K562 (cell line): ENCODE measurements at regions not wholly inside any gene's neighbourhood (a gene's known extent, or its start where the extent isn't known, plus 50 kb on each side); places are given as distances from the start of the nearest gene placed in this dataset.

Source experiments
- BRF2 ChIP-seq: IDR thresholded peaks from 3 replicates; pipeline ENCODE4 v1.6.1; 2011; ENCODE audit warnings: borderline replicate concordance, mild to moderate bottlenecking; ENCODE audit not compliant: insufficient read length, insufficient read depth
- CBFA2T3 ChIP-seq: fragments of 450-650 bp; IDR thresholded peaks from 2 replicates; pipeline ENCODE4 v1.6.1; 2017
- CCAR2 ChIP-seq: fragments of 200-400 bp; formaldehyde crosslinking; IDR thresholded peaks from 2 replicates; pipeline ENCODE4 v1.6.1; 2017; ENCODE audit warnings: mild to moderate bottlenecking, low read depth, low read length
- FOXK1 ChIP-seq: sonication (generic); formaldehyde crosslinking; IDR thresholded peaks from 2 replicates; pipeline ENCODE4 v1.8.0; 2022; ENCODE audit warnings: missing genetic modification reagents, mild to moderate bottlenecking, borderline replicate concordance
- HNRNPK ChIP-seq: fragments of 200-400 bp; formaldehyde crosslinking; IDR thresholded peaks from one replicate; pipeline ENCODE4 v1.6.1; 2018; ENCODE audit warnings: mild to moderate bottlenecking, low read depth, low read length; ENCODE audit not compliant: poor library complexity, severe bottlenecking
- NCOA6 ChIP-seq: fragments of 450-650 bp; IDR thresholded peaks from 2 replicates; pipeline ENCODE4 v1.6.1; 2017; ENCODE audit warnings: mild to moderate bottlenecking
- SNIP1 ChIP-seq: fragments of 450-650 bp; IDR thresholded peaks from 2 replicates; pipeline ENCODE4 v1.7.1; 2017; ENCODE audit warnings: low read depth, mild to moderate bottlenecking
- TF ChIP-seq, protein P1 (sequence below), 2 experiments: fragments of 450-650 bp in 1 of 2; sonication (generic) in 1 of 2; formaldehyde crosslinking in 1 of 2; IDR thresholded peaks; 2 replicates each; pipeline versions ENCODE4 v1.7.1 to v1.9.0; 2016 to 2022; ENCODE audit warnings: inconsistent platforms in 1 of 2, mild to moderate bottlenecking in 1 of 2, missing genetic modification reagents in 1 of 2

GRCh38 chr7:84911077-84911476, 275.8 kb downstream of the SEMA3D start (continued):
- TF ChIP-seq, protein P1, sequence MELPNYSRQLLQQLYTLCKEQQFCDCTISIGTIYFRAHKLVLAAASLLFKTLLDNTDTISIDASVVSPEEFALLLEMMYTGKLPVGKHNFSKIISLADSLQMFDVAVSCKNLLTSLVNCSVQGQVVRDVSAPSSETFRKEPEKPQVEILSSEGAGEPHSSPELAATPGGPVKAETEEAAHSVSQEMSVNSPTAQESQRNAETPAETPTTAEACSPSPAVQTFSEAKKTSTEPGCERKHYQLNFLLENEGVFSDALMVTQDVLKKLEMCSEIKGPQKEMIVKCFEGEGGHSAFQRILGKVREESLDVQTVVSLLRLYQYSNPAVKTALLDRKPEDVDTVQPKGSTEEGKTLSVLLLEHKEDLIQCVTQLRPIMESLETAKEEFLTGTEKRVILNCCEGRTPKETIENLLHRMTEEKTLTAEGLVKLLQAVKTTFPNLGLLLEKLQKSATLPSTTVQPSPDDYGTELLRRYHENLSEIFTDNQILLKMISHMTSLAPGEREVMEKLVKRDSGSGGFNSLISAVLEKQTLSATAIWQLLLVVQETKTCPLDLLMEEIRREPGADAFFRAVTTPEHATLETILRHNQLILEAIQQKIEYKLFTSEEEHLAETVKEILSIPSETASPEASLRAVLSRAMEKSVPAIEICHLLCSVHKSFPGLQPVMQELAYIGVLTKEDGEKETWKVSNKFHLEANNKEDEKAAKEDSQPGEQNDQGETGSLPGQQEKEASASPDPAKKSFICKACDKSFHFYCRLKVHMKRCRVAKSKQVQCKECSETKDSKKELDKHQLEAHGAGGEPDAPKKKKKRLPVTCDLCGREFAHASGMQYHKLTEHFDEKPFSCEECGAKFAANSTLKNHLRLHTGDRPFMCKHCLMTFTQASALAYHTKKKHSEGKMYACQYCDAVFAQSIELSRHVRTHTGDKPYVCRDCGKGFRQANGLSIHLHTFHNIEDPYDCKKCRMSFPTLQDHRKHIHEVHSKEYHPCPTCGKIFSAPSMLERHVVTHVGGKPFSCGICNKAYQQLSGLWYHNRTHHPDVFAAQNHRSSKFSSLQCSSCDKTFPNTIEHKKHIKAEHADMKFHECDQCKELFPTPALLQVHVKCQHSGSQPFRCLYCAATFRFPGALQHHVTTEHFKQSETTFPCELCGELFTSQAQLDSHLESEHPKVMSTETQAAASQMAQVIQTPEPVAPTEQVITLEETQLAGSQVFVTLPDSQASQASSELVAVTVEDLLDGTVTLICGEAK (IDR thresholded peaks at IDR 0.05): no peak
- TF ChIP-seq, protein P1 (CRISPR knock-in tag; IDR thresholded peaks at IDR 0.05): no peak
- TF ChIP-seq HNRNPK (no peak), BRF2 (no peak), NCOA6 (no peak), FOXK1 (no peak), CBFA2T3 (peak; percentile 72), SNIP1 (no peak), CCAR2 (no peak)
- TF ChIP-seq, all 486 proteins: peak for 20
